ENCODE measurements at regions not wholly inside any gene's neighbourhood (a gene's known extent, or its start where the extent isn't known, plus 50 kb on each side); places are given as distances from the start of the nearest gene placed in this dataset.

DNA sequence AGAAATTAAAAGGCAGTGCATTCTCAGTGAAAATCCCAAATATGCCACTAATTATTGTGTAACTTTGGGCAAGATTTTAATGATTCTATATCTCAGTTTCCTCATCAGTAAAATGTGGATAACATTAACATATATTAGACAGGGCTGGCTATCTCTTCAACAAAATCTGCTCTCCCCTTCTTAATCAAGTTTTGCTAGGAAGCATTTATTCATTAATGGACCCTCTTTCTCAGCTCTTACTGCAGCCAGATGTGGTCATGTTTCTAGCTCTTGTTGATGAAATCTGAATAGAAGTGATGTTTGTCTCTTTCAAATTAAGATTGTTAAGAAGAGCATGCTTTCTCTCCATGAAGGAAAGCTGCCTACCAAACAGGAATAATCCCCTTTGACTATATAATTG lies 84.4 kb upstream of the PPFIA2 start:
- Histone ChIP-seq H3K9me3 (no peaks in the 10 kb centered on the region), H3K27ac (no peak overlapping the region), H3K4me3 (no peak overlapping the region), H3K4me1 (no peaks in the 10 kb centered on the region), H3K27me3 (no peaks in the 10 kb centered on the region), H3K36me3 (no peaks in the 10 kb centered on the region)
- no peak for DNase-seq
- intact Hi-C loops (cut with DNase I) = no loop called here
- ATAC-seq = no peak
- TF ChIP-seq, protein P1, sequence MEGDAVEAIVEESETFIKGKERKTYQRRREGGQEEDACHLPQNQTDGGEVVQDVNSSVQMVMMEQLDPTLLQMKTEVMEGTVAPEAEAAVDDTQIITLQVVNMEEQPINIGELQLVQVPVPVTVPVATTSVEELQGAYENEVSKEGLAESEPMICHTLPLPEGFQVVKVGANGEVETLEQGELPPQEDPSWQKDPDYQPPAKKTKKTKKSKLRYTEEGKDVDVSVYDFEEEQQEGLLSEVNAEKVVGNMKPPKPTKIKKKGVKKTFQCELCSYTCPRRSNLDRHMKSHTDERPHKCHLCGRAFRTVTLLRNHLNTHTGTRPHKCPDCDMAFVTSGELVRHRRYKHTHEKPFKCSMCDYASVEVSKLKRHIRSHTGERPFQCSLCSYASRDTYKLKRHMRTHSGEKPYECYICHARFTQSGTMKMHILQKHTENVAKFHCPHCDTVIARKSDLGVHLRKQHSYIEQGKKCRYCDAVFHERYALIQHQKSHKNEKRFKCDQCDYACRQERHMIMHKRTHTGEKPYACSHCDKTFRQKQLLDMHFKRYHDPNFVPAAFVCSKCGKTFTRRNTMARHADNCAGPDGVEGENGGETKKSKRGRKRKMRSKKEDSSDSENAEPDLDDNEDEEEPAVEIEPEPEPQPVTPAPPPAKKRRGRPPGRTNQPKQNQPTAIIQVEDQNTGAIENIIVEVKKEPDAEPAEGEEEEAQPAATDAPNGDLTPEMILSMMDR (IDR thresholded peaks at IDR 0.05) = no peak
- no peak for TF ChIP-seq POLR2A (IDR thresholded peaks at IDR 0.05)

GRCh38 chr12:81835783-81836182 lies 76.6 kb upstream of the PPFIA2 start:
- DNase-seq = no peak
- Histone ChIP-seq H3K4me1 (no peaks in the 10 kb centered on the region), H3K4me3 (no peak overlapping the region), H3K27me3 (no peaks in the 10 kb centered on the region), H3K9me3 (no peaks in the 10 kb centered on the region), H3K27ac (no peak overlapping the region), H3K36me3 (no peaks in the 10 kb centered on the region)
- 67% methylated on average over 3 of the region's 3 CpGs for WGBS (ENCODE audit: insufficient coverage, low coverage, low lambda C conversion rate, missing lambda C conversion rate)
- no peak for TF ChIP-seq POLR2A (IDR thresholded peaks at IDR 0.05)
- TF ChIP-seq, protein P1 (IDR thresholded peaks at IDR 0.05) = no peak
- no peak for ATAC-seq
- intact Hi-C loops (cut with DNase I) = no loop called here

GRCh38 chr12:81819991-81820633 lies 61.0 kb upstream of the PPFIA2 start:
- no peaks in the 10 kb centered on the region for H3K27me3 ChIP-seq
- H3K36me3 ChIP-seq = no peaks in the 10 kb centered on the region
- H3K4me1 ChIP-seq = no peaks in the 10 kb centered on the region
- no peak for TF ChIP-seq POLR2A (IDR thresholded peaks at IDR 0.05)
- TF ChIP-seq, protein P1 (IDR thresholded peaks at IDR 0.05) = no peak
- H3K9me3 ChIP-seq = no peaks in the 10 kb centered on the region
- intact Hi-C loops (cut with DNase I) = no loop called here
- no peak overlapping the region for H3K27ac ChIP-seq
- no peak for DNase-seq
- no peak overlapping the region for H3K4me3 ChIP-seq
- ATAC-seq = no peak

GRCh38 chr12:81815611-81816010 lies 56.5 kb upstream of the PPFIA2 start:
- no peak for TF ChIP-seq POLR2A (IDR thresholded peaks at IDR 0.05)
- TF ChIP-seq, protein P1 (IDR thresholded peaks at IDR 0.05) = no peak
- ATAC-seq = no peak

DNA sequence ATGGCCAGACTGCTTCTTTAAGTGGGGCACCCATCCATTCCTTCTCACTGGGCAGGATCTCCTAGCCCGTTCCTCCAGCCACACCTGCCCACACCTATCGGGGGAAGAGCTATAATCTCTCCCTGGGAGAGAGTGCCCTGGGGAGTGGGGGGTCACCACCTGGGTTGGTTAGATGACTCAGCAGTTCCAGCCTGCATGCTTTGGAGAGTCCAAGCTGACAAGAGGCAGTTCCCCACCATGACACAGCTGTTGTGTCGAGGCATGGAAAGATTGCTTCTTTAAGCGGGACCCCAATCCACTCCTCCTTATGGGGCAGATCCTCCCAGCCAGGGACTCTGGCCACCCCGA lies 52.6 kb upstream of the PPFIA2 start:
- TF ChIP-seq, protein P1 (IDR thresholded peaks at IDR 0.05) = no peak
- TF ChIP-seq POLR2A (IDR thresholded peaks at IDR 0.05) = no peak
- no peak for ATAC-seq
- H3K27me3 ChIP-seq = no peaks in the 10 kb centered on the region
- no peak overlapping the region for H3K4me3 ChIP-seq
- H3K27ac ChIP-seq = no peak overlapping the region
- DNase-seq = no peak
- no CpG with 5 or more reads among the region's 5 CpGs for WGBS (ENCODE audit: insufficient coverage, low coverage, low lambda C conversion rate, missing lambda C conversion rate)
- H3K9me3 ChIP-seq = no peaks in the 10 kb centered on the region
- intact Hi-C loops (cut with DNase I) = no loop called here
- H3K4me1 ChIP-seq = no peaks in the 10 kb centered on the region
- no peaks in the 10 kb centered on the region for H3K36me3 ChIP-seq

More at GRCh38 chr12:81815611-81816010, 56.5 kb upstream of the PPFIA2 start:
- no peak overlapping the region for H3K27ac ChIP-seq
- H3K4me3 ChIP-seq = no peak overlapping the region
- intact Hi-C loops (cut with DNase I) = no loop called here
- WGBS (ENCODE audit: insufficient coverage, low coverage, low lambda C conversion rate, missing lambda C conversion rate) = 21% methylated on average over 2 of the region's 2 CpGs
- no peak for DNase-seq
- no peaks in the 10 kb centered on the region for H3K27me3 ChIP-seq
- no peaks in the 10 kb centered on the region for H3K9me3 ChIP-seq
- no peaks in the 10 kb centered on the region for H3K4me1 ChIP-seq
- no peaks in the 10 kb centered on the region for H3K36me3 ChIP-seq
